K562 (cell line): ENCODE measurements at regions not wholly inside any gene's neighbourhood (a gene's known extent, or its start where the extent isn't known, plus 50 kb on each side); places are given as distances from the start of the nearest gene placed in this dataset.

Experiments
- ATAC-seq: fragments of 200-7000 bp; cut with Tn5 transposase; 3 replicates; pipeline ENCODE4 v1.9.1; 2020; ENCODE audit warnings: moderate library complexity
- BruUV-seq: library from RNA; stranded (reverse); fragments of 400-500 nt; replicated peaks from 2 replicates; lab custom pipeline; 2021; lab: Mats Ljungman, UMichigan
- CTCF ChIA-PET: fragments of 300-600 bp; formaldehyde crosslinking; extraction: SDS; loops from one replicate; lab custom pipeline; 2021; ENCODE audit warnings: low intra/inter-chr PET ratio; lab: Yijun Ruan, JAX
- POLR2A ChIA-PET: fragments of 300-600, 350-650 bp; sonication (Branson Sonifier 250); formaldehyde crosslinking; extraction: SDS; loops from one replicate; lab custom pipeline; 2021; ENCODE audit warnings: antibody characterized with exemption, inconsistent platforms; lab: Yijun Ruan, JAX
- DNase-seq, 4 experiments: peaks; one replicate each; pipeline versions ENCODE4 v3.0.0 to v3.0.0-alpha.2; 2011 to 2018; ENCODE audit warnings: low spot score in 3 of 4, mixed read lengths in 3 of 4; ENCODE audit errors: extremely low read depth in 1 of 4
- FAIRE-seq: peaks from 2 replicates; lab custom pipeline; 2011; peaks lifted over from hg19 to GRCh38; lab: Jason Lieb, UNC
- H2AFZ ChIP-seq: 2 replicates; pipeline ENCODE4 v1.6.0; 2011; ENCODE audit warnings: low read depth, low read length, control low read depth, inconsistent platforms
- H3K27ac ChIP-seq: fragments of 200-600 bp; 3 replicates; pipeline ENCODE4 v1.8.0; 2011; ENCODE audit warnings: low read depth, mild to moderate bottlenecking, control low read depth, inconsistent platforms, low read length, moderate library complexity, mixed read lengths; ENCODE audit errors: extremely low read depth
- H3K27me3 ChIP-seq, 2 experiments: fragments of 300-600 bp in 1 of 2; 2 replicates in 1 of 2; 3 replicates in 1 of 2; pipeline versions ENCODE4 v1.6.0 to v1.8.0; 2011; ENCODE audit warnings: inconsistent platforms in 2 of 2, low read length in 2 of 2, mild to moderate bottlenecking in 1 of 2, mixed read lengths in 1 of 2, moderate library complexity in 1 of 2; ENCODE audit not compliant: control insufficient read depth in 2 of 2, insufficient read depth in 2 of 2
- H3K36me3 ChIP-seq: fragments of 300-600 bp; 3 replicates; pipeline ENCODE4 v1.8.0; 2011; ENCODE audit warnings: mild to moderate bottlenecking, low read length, inconsistent platforms; ENCODE audit not compliant: control insufficient read depth, insufficient read depth
- H3K4me1 ChIP-seq, 2 experiments: fragments of 200-600 bp in 1 of 2; replicated peaks in 1 of 2; 2 replicates in 1 of 2; 3 replicates in 1 of 2; pipeline versions ENCODE4 v1.5.1 to v1.8.0; 2011; ENCODE audit warnings: inconsistent platforms in 2 of 2, low read length in 2 of 2, mild to moderate bottlenecking in 1 of 2, mixed read lengths in 1 of 2, moderate library complexity in 1 of 2; ENCODE audit not compliant: control insufficient read depth in 2 of 2, insufficient read depth in 2 of 2
- H3K4me2 ChIP-seq: 2 replicates; pipeline ENCODE4 v1.6.1; 2011; ENCODE audit warnings: low read length, control low read depth, inconsistent platforms, mixed read lengths; ENCODE audit not compliant: insufficient read depth
- H3K4me3 ChIP-seq: fragments of 200-600 bp; sonication (generic), shearing (Covaris generic); 2 replicates; pipeline ENCODE4 v1.5.1; 2016; ENCODE audit warnings: control low read depth, inconsistent platforms
- H3K79me2 ChIP-seq: fragments of 200-600 bp; 3 replicates; pipeline ENCODE4 v1.8.0; 2011; ENCODE audit warnings: low read length, inconsistent platforms; ENCODE audit not compliant: control insufficient read depth, insufficient read depth
- H3K9ac ChIP-seq, 2 experiments: 2 replicates each; pipeline versions ENCODE4 v1.6.0 to v1.6.1; 2011; ENCODE audit warnings: low read depth in 2 of 2, low read length in 2 of 2, control low read depth in 1 of 2, inconsistent platforms in 1 of 2, mild to moderate bottlenecking in 1 of 2, mixed read lengths in 1 of 2; ENCODE audit not compliant: insufficient read depth in 1 of 2
- H3K9me1 ChIP-seq: one replicate; pipeline ENCODE4 v1.6.0; 2011; ENCODE audit warnings: inconsistent platforms, mild to moderate bottlenecking, low read length, moderate library complexity; ENCODE audit not compliant: control insufficient read depth, insufficient read depth
- H3K9me3 ChIP-seq: replicated peaks from 2 replicates; pipeline ENCODE4 v1.5.1; 2011; ENCODE audit warnings: low read depth, low read length, inconsistent platforms; ENCODE audit not compliant: control insufficient read depth, insufficient read depth
- H4K20me1 ChIP-seq: replicated peaks from 2 replicates; pipeline ENCODE4 v1.6.1; 2011; ENCODE audit warnings: low read length, inconsistent platforms, mixed read lengths; ENCODE audit not compliant: control insufficient read depth, insufficient read depth
- NR1H2 ChIP-seq: sonication (generic); formaldehyde crosslinking; IDR thresholded peaks from 2 replicates; pipeline ENCODE4 v1.4.0; 2020; ENCODE audit warnings: mild to moderate bottlenecking, missing genetic modification reagents
- NR2C1 ChIP-seq, 2 experiments: fragments of 450-650 bp; IDR thresholded peaks; 2 replicates each; pipeline ENCODE4 v1.6.1; 2017; ENCODE audit warnings: mild to moderate bottlenecking in 2 of 2, antibody characterized with exemption in 1 of 2, inconsistent platforms in 1 of 2, missing compliant biosample characterization in 1 of 2, missing genetic modification characterization in 1 of 2
- POLR2B ChIP-seq: fragments of 450-650 bp; IDR thresholded peaks from 2 replicates; pipeline ENCODE4 v1.6.1; 2018; ENCODE audit warnings: low read depth; ENCODE audit not compliant: partially characterized antibody
- RBM22 ChIP-seq: fragments of 200-400 bp; formaldehyde crosslinking; IDR thresholded peaks from 2 replicates; pipeline ENCODE4 v1.6.1; 2018; ENCODE audit warnings: low read length, low read depth; ENCODE audit not compliant: poor library complexity, severe bottlenecking
- SP2 ChIP-seq: IDR thresholded peaks from 2 replicates; pipeline ENCODE4 v1.6.1; 2011; ENCODE audit warnings: mild to moderate bottlenecking, low read depth, low read length, moderate library complexity; ENCODE audit not compliant: poor library complexity, severe bottlenecking; ENCODE audit errors: extremely low read depth
- SRSF3 ChIP-seq: fragments of 200-400 bp; formaldehyde crosslinking; IDR thresholded peaks from 2 replicates; pipeline ENCODE4 v1.6.1; 2016; ENCODE audit warnings: mild to moderate bottlenecking, low read length, moderate library complexity; ENCODE audit not compliant: insufficient read depth
- ZNF140 ChIP-seq: fragments of 250-450 bp; sonication (Bioruptor Pico); IDR thresholded peaks from 2 replicates; pipeline ENCODE4 v1.8.0; 2021; ENCODE audit warnings: moderate library complexity, mild to moderate bottlenecking, inconsistent platforms
- ZNF175 ChIP-seq: fragments of 200-800 bp; sonication (Bioruptor generic); IDR thresholded peaks from 2 replicates; pipeline ENCODE4 v1.6.1; 2016; ENCODE audit warnings: low read depth, mild to moderate bottlenecking, missing genetic modification characterization, missing compliant biosample characterization
- ZSCAN29 ChIP-seq: fragments of 450-650 bp; IDR thresholded peaks from 2 replicates; pipeline ENCODE4 v1.6.1; 2017
- WGBS: fragments of 100-300 bp; shearing (Covaris generic); methylation state at CpG from one replicate; pipeline ENCODE4 v1.1.6; 2016; ENCODE audit warnings: low coverage, mixed read lengths; ENCODE audit not compliant: insufficient coverage; ENCODE audit errors: missing lambda C conversion rate; 5-methylcytosine and 5-hydroxymethylcytosine counted together
- in situ Hi-C: fragments of 300-500 bp; cut with MboI; formaldehyde crosslinking; loops from 4 replicates; pipeline ENCODE4 v1.15.0; 2018; ENCODE audit warnings: inconsistent platforms, mixed read lengths
- intact Hi-C: fragments of 100-400 bp; cut with micrococcal nuclease; formaldehyde crosslinking; loops from 2 replicates; pipeline ENCODE4 v1.14.2; 2022

DNA sequence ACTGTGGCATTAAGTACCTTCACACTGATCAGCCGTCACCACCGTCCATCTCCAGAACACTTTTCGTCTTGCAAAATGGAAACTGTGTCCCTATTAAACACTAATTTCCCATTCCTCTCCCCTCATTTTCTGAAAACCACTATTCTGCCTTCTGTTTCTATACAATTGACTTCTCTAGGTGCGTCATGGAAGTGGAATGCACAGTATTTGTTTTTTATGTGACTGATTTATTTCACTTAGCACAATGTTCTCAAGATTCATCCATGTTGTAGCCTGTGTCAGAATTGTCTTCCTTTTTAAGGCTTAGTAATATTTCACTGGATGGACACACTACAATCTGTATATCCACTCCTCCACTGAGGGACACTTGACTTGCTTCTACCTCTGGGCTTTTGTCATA lies 53.8 kb upstream of the PDE10A start:
- Histone ChIP-seq H3K27ac (no peak overlapping the region), H2AFZ (no peak overlapping the region), H3K9me1 (no peaks in the 10 kb centered on the region), H3K9me3 (no peaks in the 10 kb centered on the region), H3K79me2 (no peaks in the 10 kb centered on the region), H3K4me2 (no peak overlapping the region), H3K4me1 (no peaks in the 10 kb centered on the region), H3K4me3 (no peak overlapping the region), H3K27me3 (peaks cover 14 to 19% of the 10 kb centered on the region in 2 experiments; a peak in 4 of 5 replicates), H3K36me3 (no peaks in the 10 kb centered on the region), H4K20me1 (no peaks in the 10 kb centered on the region), H3K9ac (no peak overlapping the region)
- in situ Hi-C loops, result loop anchor here (10.0 kb wide), 1 partner anchor 138 kb away; no protein-coding TSS in a partner anchor
- BruUV-seq, result no TSS peak
- ChIA-PET POLR2A (no interaction called here), CTCF (no interaction called here)
- intact Hi-C loops, result no loop called here
- WGBS, result 0% methylated on average over 4 of the region's 4 CpGs
- no peak for TF ChIP-seq NR2C1 (IDR thresholded peaks at IDR 0.05)
- no peak for TF ChIP-seq NR2C1 (tag; IDR thresholded peaks at IDR 0.05)
- TF ChIP-seq SRSF3, result no peak
- TF ChIP-seq ZNF175 (CRISPR knock-in tag), result no peak
- TF ChIP-seq NR1H2 (CRISPR knock-in tag), result no peak
- no peak for TF ChIP-seq ZNF140 (CRISPR knock-in tag)
- TF ChIP-seq POLR2B, result no peak
- no peak for TF ChIP-seq ZSCAN29
- TF ChIP-seq RBM22, result no peak
- TF ChIP-seq SP2, result no peak
- FAIRE-seq (no peak), DNase-seq (no peak), ATAC-seq (no peak)
